Suprapubic skin (tissue), 3 donors: ENCODE measurements at regions not wholly inside any gene's neighbourhood (a gene's known extent, or its start where the extent isn't known, plus 50 kb on each side); places are given as distances from the start of the nearest gene placed in this dataset.
"Not testable (repeated sequence)": the region's sequence is repeated elsewhere in the genome, so short reads cannot be mapped to it uniquely, and the experiment has no call there.

ENCODE experiments used
- POLR2A ChIP-seq, 2 donors: fragments of 450-650 bp; IDR thresholded peaks; one replicate each; pipeline ENCODE4 v1.6.1; 2017; ENCODE audit warnings: antibody characterized with exemption in 2 of 2, mild to moderate bottlenecking in 2 of 2, moderate library complexity in 2 of 2
- TF ChIP-seq, protein P1 (sequence below), 2 donors: fragments of 200-600 bp in 1 of 2; fragments of 450-650 bp in 1 of 2; sonication (generic) in 1 of 2; IDR thresholded peaks; one replicate each; pipeline ENCODE4 v1.5.1; 2016 to 2019; ENCODE audit warnings: antibody characterized with exemption in 2 of 2, mild to moderate bottlenecking in 1 of 2, moderate library complexity in 1 of 2

DNA sequence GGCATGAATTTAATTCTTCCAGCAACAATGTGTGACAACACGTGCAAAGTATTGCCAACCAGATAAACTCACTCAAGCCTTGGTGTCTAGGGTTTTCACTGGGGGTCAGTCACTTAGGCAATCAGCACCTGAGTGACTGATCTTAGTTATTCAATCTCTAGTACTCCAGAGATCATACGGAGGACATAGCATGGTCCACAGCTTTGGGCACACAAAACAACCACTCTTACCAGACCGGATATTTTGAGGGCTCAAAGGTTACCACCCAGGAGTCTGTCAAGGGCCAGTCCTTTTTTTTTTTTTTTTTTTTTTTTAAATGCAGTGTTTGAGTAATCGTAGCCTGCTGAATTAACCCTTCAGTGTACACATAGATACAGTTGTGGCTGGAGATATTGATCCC lies 699.2 kb downstream of the PRIM2 start:
- TF ChIP-seq, protein P1, sequence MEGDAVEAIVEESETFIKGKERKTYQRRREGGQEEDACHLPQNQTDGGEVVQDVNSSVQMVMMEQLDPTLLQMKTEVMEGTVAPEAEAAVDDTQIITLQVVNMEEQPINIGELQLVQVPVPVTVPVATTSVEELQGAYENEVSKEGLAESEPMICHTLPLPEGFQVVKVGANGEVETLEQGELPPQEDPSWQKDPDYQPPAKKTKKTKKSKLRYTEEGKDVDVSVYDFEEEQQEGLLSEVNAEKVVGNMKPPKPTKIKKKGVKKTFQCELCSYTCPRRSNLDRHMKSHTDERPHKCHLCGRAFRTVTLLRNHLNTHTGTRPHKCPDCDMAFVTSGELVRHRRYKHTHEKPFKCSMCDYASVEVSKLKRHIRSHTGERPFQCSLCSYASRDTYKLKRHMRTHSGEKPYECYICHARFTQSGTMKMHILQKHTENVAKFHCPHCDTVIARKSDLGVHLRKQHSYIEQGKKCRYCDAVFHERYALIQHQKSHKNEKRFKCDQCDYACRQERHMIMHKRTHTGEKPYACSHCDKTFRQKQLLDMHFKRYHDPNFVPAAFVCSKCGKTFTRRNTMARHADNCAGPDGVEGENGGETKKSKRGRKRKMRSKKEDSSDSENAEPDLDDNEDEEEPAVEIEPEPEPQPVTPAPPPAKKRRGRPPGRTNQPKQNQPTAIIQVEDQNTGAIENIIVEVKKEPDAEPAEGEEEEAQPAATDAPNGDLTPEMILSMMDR (IDR thresholded peaks at IDR 0.05) = not testable (repeated sequence)
- not testable (repeated sequence) for TF ChIP-seq POLR2A (IDR thresholded peaks at IDR 0.05)
